ENCODE measurements at regions not wholly inside any gene's neighbourhood (a gene's known extent, or its start where the extent isn't known, plus 50 kb on each side); places are given as distances from the start of the nearest gene placed in this dataset.
"Not testable (repeated sequence)": the region's sequence is repeated elsewhere in the genome, so short reads cannot be mapped to it uniquely, and the experiment has no call there.

- no peaks in the 10 kb centered on the region for H3K36me3 Mint-ChIP-seq
- H3K9me3 Mint-ChIP-seq = no peaks in the 10 kb centered on the region
- H3K4me3 Mint-ChIP-seq = no peak overlapping the region
- DNase-seq (ENCODE audit: low spot score in 2 of 2) (no peak), ATAC-seq (ENCODE audit: low read depth) (no peak)
- no peaks in the 10 kb centered on the region for H3K27me3 Mint-ChIP-seq
- H3K4me1 Mint-ChIP-seq = peaks cover 6% of the 10 kb centered on the region
- H3K27ac Mint-ChIP-seq = no peak overlapping the region
Measured at GRCh38 chr18:22739061-22739642, 194.0 kb upstream of the RBBP8 start.

GRCh38 chr18:22739789-22740188, 193.3 kb upstream of the RBBP8 start:
- H3K4me1 Mint-ChIP-seq = peaks cover 6% of the 10 kb centered on the region
- peaks cover 2% of the 10 kb centered on the region for H3K9me3 Mint-ChIP-seq
- ATAC-seq (ENCODE audit: low read depth) (no peak), DNase-seq (ENCODE audit: low spot score in 2 of 2) (no peak)
- H3K36me3 Mint-ChIP-seq = no peaks in the 10 kb centered on the region
- H3K27ac Mint-ChIP-seq = no peak overlapping the region
- no peaks in the 10 kb centered on the region for H3K27me3 Mint-ChIP-seq
- no peak overlapping the region for H3K4me3 Mint-ChIP-seq

DNA sequence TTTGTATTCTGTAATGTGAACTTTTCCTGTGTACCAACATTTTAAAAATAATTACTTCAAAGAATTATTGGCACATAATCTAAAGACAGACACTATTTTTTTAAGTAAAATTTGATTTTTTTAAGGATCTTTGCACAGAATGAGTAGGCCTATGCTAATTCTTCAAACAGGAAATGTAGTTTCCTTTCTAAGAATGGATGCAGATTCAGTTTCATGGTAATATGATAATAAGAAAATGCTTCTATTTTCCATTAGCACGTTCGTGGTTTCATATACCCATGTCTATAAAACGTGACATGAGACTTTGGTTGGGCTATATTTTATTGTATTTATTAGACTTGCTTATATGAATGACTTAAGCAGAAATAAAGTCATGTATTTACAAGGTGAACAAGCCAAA, 191.8 kb upstream of the RBBP8 start:
- ATAC-seq (ENCODE audit: low read depth) = no peak

DNA sequence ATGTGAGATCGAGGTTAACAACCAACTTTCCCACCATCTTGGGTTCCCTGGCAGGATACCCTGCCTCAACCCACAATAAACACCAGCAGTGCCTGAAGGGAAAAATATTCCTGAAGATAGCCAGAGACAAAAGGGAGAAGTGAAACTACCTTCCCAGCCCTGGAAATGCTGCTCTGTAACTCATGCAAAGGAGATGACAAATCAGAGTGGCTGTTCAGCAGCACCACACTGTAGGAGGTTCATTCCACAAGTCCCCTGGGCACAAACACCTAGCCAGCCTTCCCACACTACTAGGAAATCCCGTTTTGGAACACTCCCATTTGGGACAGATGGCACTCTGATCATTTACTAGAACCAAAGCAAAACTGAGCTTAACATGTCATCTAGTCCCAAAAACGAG, 190.7 kb upstream of the RBBP8 start:
- peaks cover 5% of the 10 kb centered on the region for H3K9me3 Mint-ChIP-seq
- H3K4me1 Mint-ChIP-seq = peaks cover 6% of the 10 kb centered on the region
- DNase-seq (ENCODE audit: low spot score in 2 of 2) = no peak
- H3K4me3 Mint-ChIP-seq = no peak overlapping the region
- ATAC-seq (ENCODE audit: low read depth) = no peak
- no peak overlapping the region for H3K27ac Mint-ChIP-seq
- H3K36me3 Mint-ChIP-seq = no peaks in the 10 kb centered on the region
- H3K27me3 Mint-ChIP-seq = peaks cover 2% of the 10 kb centered on the region

More for the DNA sequence above, 191.8 kb upstream of the RBBP8 start:
- Mint-ChIP-seq H3K27ac (no peak overlapping the region), H3K27me3 (no peaks in the 10 kb centered on the region), H3K4me3 (no peak overlapping the region), H3K4me1 (peaks cover 6% of the 10 kb centered on the region), H3K9me3 (peaks cover 5% of the 10 kb centered on the region), H3K36me3 (no peaks in the 10 kb centered on the region)
- DNase-seq (ENCODE audit: low spot score in 2 of 2) = no peak

- peaks cover 4% of the 10 kb centered on the region for H3K27me3 Mint-ChIP-seq
- H3K4me3 Mint-ChIP-seq = no peak overlapping the region
- no peak for ATAC-seq (ENCODE audit: low read depth)
- H3K27ac Mint-ChIP-seq = no peak overlapping the region
- H3K36me3 Mint-ChIP-seq = no peaks in the 10 kb centered on the region
- H3K4me1 Mint-ChIP-seq = no peaks in the 10 kb centered on the region
- H3K9me3 Mint-ChIP-seq = peaks cover 5% of the 10 kb centered on the region
- no peak for DNase-seq (ENCODE audit: low spot score in 2 of 2)
Measured at GRCh38 chr18:22745966-22746365, 187.2 kb upstream of the RBBP8 start.

DNA sequence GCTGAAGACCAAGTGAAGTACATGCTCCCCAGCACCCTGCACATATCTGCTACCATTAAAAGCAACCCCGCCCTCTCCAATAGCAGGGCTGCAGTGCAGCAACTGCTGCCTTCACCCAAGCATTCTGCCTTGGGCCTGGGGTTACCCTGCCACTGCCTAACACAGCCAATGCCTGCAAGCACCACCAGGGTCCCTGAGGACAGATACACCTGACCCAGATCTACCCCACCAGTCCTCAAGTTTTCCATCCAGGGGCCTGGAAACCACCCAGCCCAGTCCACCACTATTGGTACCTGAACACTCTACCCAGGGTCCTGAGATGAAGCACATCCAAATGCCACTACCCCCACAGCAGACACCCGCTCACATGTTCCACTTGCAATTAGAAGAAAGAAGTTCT, 181.1 kb upstream of the RBBP8 start:
- no peaks in the 10 kb centered on the region for H3K36me3 Mint-ChIP-seq
- H3K27me3 Mint-ChIP-seq = peaks cover 9% of the 10 kb centered on the region
- DNase-seq (ENCODE audit: low spot score in 2 of 2) (no peak), ATAC-seq (ENCODE audit: low read depth) (no peak)
- H3K4me1 Mint-ChIP-seq = no peaks in the 10 kb centered on the region
- H3K4me3 Mint-ChIP-seq = no peak overlapping the region
- H3K9me3 Mint-ChIP-seq = no peaks in the 10 kb centered on the region
- H3K27ac Mint-ChIP-seq = no peak overlapping the region

DNA sequence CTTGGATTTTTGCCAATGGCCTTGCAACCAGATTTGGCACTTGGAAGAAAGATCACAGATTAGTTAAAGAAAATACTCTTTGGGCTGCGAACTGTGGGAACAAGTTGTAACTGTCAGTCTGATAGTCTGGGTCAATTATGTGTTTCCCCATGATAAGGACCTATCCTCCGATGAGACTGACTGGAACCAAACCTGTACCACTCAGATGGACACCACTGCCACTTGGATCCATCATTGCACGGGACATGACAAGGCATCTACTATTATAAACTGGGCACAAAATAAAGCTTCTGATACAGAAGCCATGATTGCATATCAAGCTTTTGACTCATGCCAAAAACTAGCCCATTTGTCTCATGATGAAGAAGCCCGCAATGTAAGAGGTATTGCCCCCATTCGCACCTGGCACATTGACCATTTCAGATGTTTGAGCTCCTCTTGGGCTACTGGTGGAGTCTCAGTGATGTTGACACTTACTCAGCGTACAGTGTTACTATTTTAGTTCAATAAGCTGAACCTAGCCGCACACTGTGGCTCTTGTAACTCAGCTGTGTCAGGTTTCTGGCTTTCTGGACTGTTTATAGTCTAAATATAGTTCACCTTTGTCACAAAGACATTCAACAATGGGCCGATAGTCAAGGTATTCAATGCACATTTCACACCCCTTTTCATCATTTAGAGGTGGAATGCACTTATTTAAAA, 179.8 kb upstream of the RBBP8 start:
- H3K27me3 Mint-ChIP-seq = peaks cover 7% of the 10 kb centered on the region

DNA sequence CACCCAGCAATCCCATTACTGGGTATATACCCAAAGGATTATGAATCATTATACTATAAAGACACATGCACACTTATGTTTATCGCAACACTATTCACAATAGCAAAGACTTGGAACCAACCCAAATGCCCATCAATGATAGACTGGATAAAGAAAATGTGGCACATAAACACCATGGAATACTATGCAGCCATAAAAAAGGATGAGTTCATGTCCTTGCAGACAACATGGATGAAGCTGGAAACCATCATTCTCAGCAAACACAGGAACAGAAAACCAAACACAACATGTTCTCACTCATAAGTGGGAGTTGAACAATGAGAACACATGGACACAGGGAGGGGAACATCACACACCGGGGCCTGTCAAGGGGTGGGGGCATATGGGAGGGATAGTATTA, 169.1 kb upstream of the RBBP8 start:
- not testable (repeated sequence) for DNase-seq (ENCODE audit: low spot score in 2 of 2); ATAC-seq (ENCODE audit: low read depth); H3K4me1 Mint-ChIP-seq; H3K9me3 Mint-ChIP-seq; H3K36me3 Mint-ChIP-seq; H3K27ac Mint-ChIP-seq; H3K4me3 Mint-ChIP-seq; H3K27me3 Mint-ChIP-seq

More for the DNA sequence above, 179.8 kb upstream of the RBBP8 start:
- no peak for ATAC-seq (ENCODE audit: low read depth)
- Mint-ChIP-seq H3K27ac (no peak overlapping the region), H3K4me3 (no peak overlapping the region), H3K36me3 (no peaks in the 10 kb centered on the region), H3K4me1 (no peaks in the 10 kb centered on the region), H3K9me3 (no peaks in the 10 kb centered on the region)
- no peak for DNase-seq (ENCODE audit: low spot score in 2 of 2)

GRCh38 chr18:22765896-22766295, 167.2 kb upstream of the RBBP8 start:
- Mint-ChIP-seq H3K27ac (no peak overlapping the region), H3K36me3 (no peaks in the 10 kb centered on the region), H3K4me3 (no peak overlapping the region), H3K9me3 (peaks cover 3% of the 10 kb centered on the region), H3K27me3 (peaks cover 7% of the 10 kb centered on the region), H3K4me1 (no peaks in the 10 kb centered on the region)
- ATAC-seq (ENCODE audit: low read depth) (no peak), DNase-seq (ENCODE audit: low spot score in 2 of 2) (no peak)

GRCh38 chr18:22767653-22768052, 165.5 kb upstream of the RBBP8 start:
- Mint-ChIP-seq H3K9me3 (peaks cover 3% of the 10 kb centered on the region), H3K4me3 (no peak overlapping the region), H3K27ac (no peak overlapping the region)

GRCh38 chr18:22773944-22774343, 159.2 kb upstream of the RBBP8 start:
- H3K9me3 Mint-ChIP-seq = peaks cover 3% of the 10 kb centered on the region
- no peaks in the 10 kb centered on the region for H3K36me3 Mint-ChIP-seq
- peaks cover 5% of the 10 kb centered on the region for H3K27me3 Mint-ChIP-seq
- no peak overlapping the region for H3K4me3 Mint-ChIP-seq
- H3K4me1 Mint-ChIP-seq = no peaks in the 10 kb centered on the region
- DNase-seq (ENCODE audit: low spot score in 2 of 2) (no peak), ATAC-seq (ENCODE audit: low read depth) (no peak)
- H3K27ac Mint-ChIP-seq = no peak overlapping the region

More at GRCh38 chr18:22767653-22768052, 165.5 kb upstream of the RBBP8 start:
- DNase-seq (ENCODE audit: low spot score in 2 of 2) (no peak), ATAC-seq (ENCODE audit: low read depth) (no peak)
- Mint-ChIP-seq H3K36me3 (no peaks in the 10 kb centered on the region), H3K27me3 (peaks cover 5% of the 10 kb centered on the region), H3K4me1 (no peaks in the 10 kb centered on the region)

DNA sequence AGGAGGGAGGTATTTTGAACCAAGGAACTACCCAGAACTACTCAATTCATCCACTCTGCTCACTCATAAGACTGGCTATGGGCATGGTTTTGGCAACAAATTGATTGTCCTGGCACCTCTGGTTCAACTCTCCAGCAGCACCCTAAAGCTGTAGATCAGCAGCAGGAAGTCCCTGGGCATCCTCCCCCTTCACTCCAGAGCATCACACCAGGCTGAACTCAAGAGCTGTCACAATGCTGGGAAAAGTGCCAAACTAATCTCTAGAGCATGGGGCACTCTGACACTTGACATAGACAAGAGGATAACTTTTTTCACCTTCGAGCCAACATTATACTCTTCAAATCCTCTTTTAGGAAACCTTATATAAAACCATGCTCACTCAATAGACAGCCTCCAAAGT, 154.1 kb upstream of the RBBP8 start:
- Mint-ChIP-seq H3K27me3 (peaks cover 5% of the 10 kb centered on the region), H3K4me3 (no peak overlapping the region), H3K27ac (no peak overlapping the region), H3K9me3 (no peaks in the 10 kb centered on the region), H3K36me3 (no peaks in the 10 kb centered on the region), H3K4me1 (no peaks in the 10 kb centered on the region)
- ATAC-seq (ENCODE audit: low read depth) (no peak), DNase-seq (ENCODE audit: low spot score in 2 of 2) (no peak)

DNA sequence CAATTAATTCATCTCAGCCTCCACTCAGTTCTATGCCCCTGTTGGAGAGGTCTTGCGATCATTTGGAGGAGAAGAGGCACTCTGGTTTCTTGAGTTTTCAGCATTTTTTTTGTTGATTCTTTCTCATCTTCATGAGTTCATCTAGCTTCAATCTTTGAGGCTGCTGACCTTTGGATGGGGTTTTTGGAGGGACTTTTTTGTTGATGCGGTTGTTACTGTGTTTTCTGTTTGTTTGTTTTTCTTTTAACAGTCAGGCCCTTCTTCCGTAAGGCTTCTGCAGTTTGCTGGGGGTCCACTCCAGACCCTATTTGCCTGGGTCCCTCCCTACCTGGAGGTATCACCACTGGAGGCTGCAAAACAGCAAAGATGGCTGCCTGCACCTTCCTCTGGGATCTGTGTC, 149.9 kb upstream of the RBBP8 start:
- DNase-seq (ENCODE audit: low spot score in 2 of 2) (no peak), ATAC-seq (ENCODE audit: low read depth) (no peak)
- peaks cover 13% of the 10 kb centered on the region for H3K27me3 Mint-ChIP-seq
- no peak overlapping the region for H3K27ac Mint-ChIP-seq
- no peaks in the 10 kb centered on the region for H3K9me3 Mint-ChIP-seq
- H3K4me1 Mint-ChIP-seq = no peaks in the 10 kb centered on the region
- no peaks in the 10 kb centered on the region for H3K36me3 Mint-ChIP-seq
- H3K4me3 Mint-ChIP-seq = no peak overlapping the region

DNA sequence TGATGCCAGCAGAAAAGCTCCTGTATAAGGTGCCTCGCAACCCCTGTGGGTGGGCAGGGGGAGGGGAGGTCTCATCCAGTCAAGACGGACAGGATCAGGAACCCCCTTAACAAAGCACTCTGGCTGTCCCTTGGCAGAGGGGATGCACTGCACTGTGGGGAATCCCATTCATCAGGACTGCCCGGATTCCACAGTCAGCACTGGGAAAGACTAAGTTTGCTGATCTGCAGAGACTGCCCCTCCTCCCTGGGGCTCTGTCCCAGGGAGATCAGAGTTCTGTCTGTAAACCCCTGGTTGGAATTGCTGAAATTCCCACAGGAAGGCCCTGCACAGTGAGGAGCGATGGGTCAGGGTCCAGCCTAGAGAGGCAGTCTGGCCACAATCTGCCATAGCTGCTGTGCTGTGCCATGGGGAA, 149.5 kb upstream of the RBBP8 start:
- Mint-ChIP-seq H3K9me3 (no peaks in the 10 kb centered on the region), H3K4me1 (no peaks in the 10 kb centered on the region), H3K27ac (no peak overlapping the region), H3K27me3 (peaks cover 10% of the 10 kb centered on the region), H3K4me3 (no peak overlapping the region), H3K36me3 (no peaks in the 10 kb centered on the region)
- DNase-seq (ENCODE audit: low spot score in 2 of 2) (no peak), ATAC-seq (ENCODE audit: low read depth) (no peak)

- Mint-ChIP-seq H3K27me3 (peaks cover 8% of the 10 kb centered on the region), H3K36me3 (no peaks in the 10 kb centered on the region), H3K27ac (no peak overlapping the region), H3K4me1 (peaks cover 19% of the 10 kb centered on the region), H3K9me3 (no peaks in the 10 kb centered on the region), H3K4me3 (no peak overlapping the region)
- DNase-seq (ENCODE audit: low spot score in 2 of 2) (no peak), ATAC-seq (ENCODE audit: low read depth) (no peak)
Measured at GRCh38 chr18:22789052-22789451, 144.1 kb upstream of the RBBP8 start.
